ENCODE measurements at regions not wholly inside any gene's neighbourhood (a gene's known extent, or its start where the extent isn't known, plus 50 kb on each side); places are given as distances from the start of the nearest gene placed in this dataset.

- Histone ChIP-seq H3K4me1 (ENCODE audit: control insufficient read depth in 2 of 2, insufficient read depth in 2 of 2, low read length in 2 of 2) (no peaks in the 10 kb centered on the region), H3K27me3 (ENCODE audit: control insufficient read depth in 2 of 2, insufficient read depth in 2 of 2, low read length in 2 of 2) (no peaks in the 10 kb centered on the region), H3K4me3 (ENCODE audit: low read length) (no peak overlapping the region), H3K27ac (ENCODE audit: low read depth, low read length) (no peak overlapping the region), H3K36me3 (ENCODE audit: control insufficient read depth in 2 of 3, insufficient read depth in 3 of 3, low read length in 3 of 3) (no peaks in the 10 kb centered on the region), H3K9me3 (ENCODE audit: control insufficient read depth in 2 of 3, low read length in 3 of 3) (no peaks in the 10 kb centered on the region)
- Mint-ChIP-seq H3K4me1 (no peaks in the 10 kb centered on the region), H3K27ac (no peak overlapping the region), H3K27me3 (peaks cover 15 to 37% (median 26%) of the 10 kb centered on the region in 5 donors), H3K36me3 (no peaks in the 10 kb centered on the region), H3K4me3 (no peak overlapping the region), H3K9me3 (no peaks in the 10 kb centered on the region)
- POLR2A ChIA-PET, result interaction anchor here (0.6 kb wide), 1 partner anchor 14 kb away, joined by 4 read pairs; no protein-coding TSS in a partner anchor
- CTCF ChIA-PET, result no interaction called here
- ATAC-seq (no peak), DNase-seq (no peak)
- intact Hi-C loops (cut with micrococcal nuclease), result no loop called here
Measured at GRCh38 chr4:185071236-185071811, 53.0 kb downstream of the HELT start.

GRCh38 chr4:185079271-185079905 is 61.1 kb downstream of the HELT start:
- H3K4me3 ChIP-seq (ENCODE audit: low read length), result no peak overlapping the region
- CTCF ChIA-PET, result interaction anchor here (0.6 kb wide), 1 partner anchor 20 kb away, joined by 5 read pairs; no protein-coding TSS in a partner anchor
- no peaks in the 10 kb centered on the region for H3K36me3 ChIP-seq (ENCODE audit: control insufficient read depth in 2 of 3, insufficient read depth in 3 of 3, low read length in 3 of 3)
- intact Hi-C loops (cut with micrococcal nuclease), result no loop called here
- Mint-ChIP-seq H3K27ac (no peak overlapping the region), H3K27me3 (peaks cover 8 to 41% (median 18%) of the 10 kb centered on the region in 5 donors), H3K4me1 (no peaks in the 10 kb centered on the region), H3K36me3 (no peaks in the 10 kb centered on the region), H3K4me3 (no peak overlapping the region), H3K9me3 (no peaks in the 10 kb centered on the region)
- POLR2A ChIA-PET, result no interaction called here
- DNase-seq, result no peak
- no peak overlapping the region for H3K27ac ChIP-seq (ENCODE audit: low read depth, low read length)
- no peak for ATAC-seq
- H3K9me3 ChIP-seq (ENCODE audit: control insufficient read depth in 2 of 3, low read length in 3 of 3), result no peaks in the 10 kb centered on the region
- H3K4me1 ChIP-seq (ENCODE audit: control insufficient read depth in 2 of 2, insufficient read depth in 2 of 2, low read length in 2 of 2), result no peaks in the 10 kb centered on the region
- H3K27me3 ChIP-seq (ENCODE audit: control insufficient read depth in 2 of 2, insufficient read depth in 2 of 2, low read length in 2 of 2), result no peaks in the 10 kb centered on the region

- ChIA-PET POLR2A (no interaction called here), CTCF (no interaction called here)
- Histone ChIP-seq H3K27ac (ENCODE audit: low read depth, low read length) (no peak overlapping the region), H3K36me3 (ENCODE audit: control insufficient read depth in 2 of 3, insufficient read depth in 3 of 3, low read length in 3 of 3) (no peaks in the 10 kb centered on the region), H3K4me3 (ENCODE audit: low read length) (no peak overlapping the region), H3K27me3 (ENCODE audit: control insufficient read depth in 2 of 2, insufficient read depth in 2 of 2, low read length in 2 of 2) (no peaks in the 10 kb centered on the region), H3K4me1 (ENCODE audit: control insufficient read depth in 2 of 2, insufficient read depth in 2 of 2, low read length in 2 of 2) (no peaks in the 10 kb centered on the region), H3K9me3 (ENCODE audit: control insufficient read depth in 2 of 3, low read length in 3 of 3) (no peaks in the 10 kb centered on the region)
- Mint-ChIP-seq H3K4me1 (no peaks in the 10 kb centered on the region), H3K9me3 (no peaks in the 10 kb centered on the region), H3K27me3 (peaks cover 0 to 44% (median 12%) of the 10 kb centered on the region in 5 donors), H3K36me3 (no peaks in the 10 kb centered on the region), H3K4me3 (no peak overlapping the region), H3K27ac (no peak overlapping the region)
- no peak for ATAC-seq
- intact Hi-C loops (cut with micrococcal nuclease), result no loop called here
- DNase-seq, result no peak
Measured at GRCh38 chr4:185080545-185080944, 62.3 kb downstream of the HELT start.

- CTCF ChIA-PET, result interaction anchor here (1.0 kb wide), 1 partner anchor 53 kb away, joined by 3 read pairs; no protein-coding TSS in a partner anchor
- Histone ChIP-seq H3K27ac (ENCODE audit: low read depth, low read length) (no peak overlapping the region), H3K4me3 (ENCODE audit: low read length) (no peak overlapping the region), H3K36me3 (ENCODE audit: control insufficient read depth in 2 of 3, insufficient read depth in 3 of 3, low read length in 3 of 3) (no peaks in the 10 kb centered on the region), H3K9me3 (ENCODE audit: control insufficient read depth in 2 of 3, low read length in 3 of 3) (no peaks in the 10 kb centered on the region), H3K4me1 (ENCODE audit: control insufficient read depth in 2 of 2, insufficient read depth in 2 of 2, low read length in 2 of 2) (no peaks in the 10 kb centered on the region), H3K27me3 (ENCODE audit: control insufficient read depth in 2 of 2, insufficient read depth in 2 of 2, low read length in 2 of 2) (no peaks in the 10 kb centered on the region)
- Mint-ChIP-seq H3K4me3 (no peak overlapping the region), H3K4me1 (peaks cover 0 to 2% (median 0%) of the 10 kb centered on the region in 7 donors), H3K36me3 (no peaks in the 10 kb centered on the region), H3K9me3 (peaks cover 0 to 1% (median 0%) of the 10 kb centered on the region in 11 donors), H3K27me3 (peaks cover 0 to 41% (median 12%) of the 10 kb centered on the region in 5 donors), H3K27ac (no peak overlapping the region)
- DNase-seq (no peak), ATAC-seq (no peak)
- POLR2A ChIA-PET, result no interaction called here
- intact Hi-C loops (cut with micrococcal nuclease), result no loop called here
Measured at GRCh38 chr4:185082561-185082960, 60.5 kb upstream of the SLC25A4 start.

GRCh38 chr4:185086053-185086452 is 57.0 kb upstream of the SLC25A4 start:
- Mint-ChIP-seq H3K9me3 (peaks cover 0 to 1% (median 0%) of the 10 kb centered on the region in 11 donors), H3K27ac (no peak overlapping the region), H3K27me3 (peaks cover 6 to 37% (median 15%) of the 10 kb centered on the region in 5 donors), H3K4me3 (no peak overlapping the region), H3K36me3 (no peaks in the 10 kb centered on the region), H3K4me1 (peaks cover 0 to 2% (median 0%) of the 10 kb centered on the region in 7 donors)
- H3K27ac ChIP-seq (ENCODE audit: low read depth, low read length), result no peak overlapping the region
- H3K36me3 ChIP-seq (ENCODE audit: control insufficient read depth in 2 of 3, insufficient read depth in 3 of 3, low read length in 3 of 3), result no peaks in the 10 kb centered on the region
- H3K27me3 ChIP-seq (ENCODE audit: control insufficient read depth in 2 of 2, insufficient read depth in 2 of 2, low read length in 2 of 2), result no peaks in the 10 kb centered on the region
- DNase-seq (no peak), ATAC-seq (no peak)
- CTCF ChIA-PET, result interaction anchor here (0.7 kb wide), 1 partner anchor 382 kb away, joined by 4 read pairs; no protein-coding TSS in a partner anchor
- POLR2A ChIA-PET, result no interaction called here
- no peak overlapping the region for H3K4me3 ChIP-seq (ENCODE audit: low read length)
- no peaks in the 10 kb centered on the region for H3K9me3 ChIP-seq (ENCODE audit: control insufficient read depth in 2 of 3, low read length in 3 of 3)
- H3K4me1 ChIP-seq (ENCODE audit: control insufficient read depth in 2 of 2, insufficient read depth in 2 of 2, low read length in 2 of 2), result no peaks in the 10 kb centered on the region
- intact Hi-C loops (cut with micrococcal nuclease), result no loop called here

- no peak for ATAC-seq
- CTCF ChIA-PET, result no interaction called here
- H3K27me3 ChIP-seq (ENCODE audit: control insufficient read depth in 2 of 2, insufficient read depth in 2 of 2, low read length in 2 of 2), result no peaks in the 10 kb centered on the region
Measured at GRCh38 chr4:185088899-185089298, 54.2 kb upstream of the SLC25A4 start.

GRCh38 chr4:185090592-185090991 is 52.5 kb upstream of the SLC25A4 start:
- H3K4me3 ChIP-seq (ENCODE audit: low read length), result no peak overlapping the region
- Mint-ChIP-seq H3K27me3 (peaks cover 17 to 37% (median 24%) of the 10 kb centered on the region in 5 donors), H3K36me3 (no peaks in the 10 kb centered on the region), H3K4me1 (peaks cover 0 to 2% (median 0%) of the 10 kb centered on the region in 7 donors), H3K9me3 (peaks cover 0 to 1% (median 0%) of the 10 kb centered on the region in 11 donors), H3K4me3 (no peak overlapping the region), H3K27ac (no peak overlapping the region)
- H3K27me3 ChIP-seq (ENCODE audit: control insufficient read depth in 2 of 2, insufficient read depth in 2 of 2, low read length in 2 of 2), result no peaks in the 10 kb centered on the region
- ChIA-PET CTCF (interaction anchor here (0.8 kb wide), 1 partner anchor 229 kb away, joined by 4 read pairs; no protein-coding TSS in a partner anchor), POLR2A (no interaction called here)
- no peaks in the 10 kb centered on the region for H3K4me1 ChIP-seq (ENCODE audit: control insufficient read depth in 2 of 2, insufficient read depth in 2 of 2, low read length in 2 of 2)
- DNase-seq (no peak), ATAC-seq (no peak)
- intact Hi-C loops (cut with micrococcal nuclease), result no loop called here
- no peak overlapping the region for H3K27ac ChIP-seq (ENCODE audit: low read depth, low read length)
- no peaks in the 10 kb centered on the region for H3K9me3 ChIP-seq (ENCODE audit: control insufficient read depth in 2 of 3, low read length in 3 of 3)
- H3K36me3 ChIP-seq (ENCODE audit: control insufficient read depth in 2 of 3, insufficient read depth in 3 of 3, low read length in 3 of 3), result no peaks in the 10 kb centered on the region

More at GRCh38 chr4:185088899-185089298, 54.2 kb upstream of the SLC25A4 start:
- intact Hi-C loops (cut with micrococcal nuclease), result no loop called here
- Mint-ChIP-seq H3K36me3 (no peaks in the 10 kb centered on the region), H3K4me1 (peaks cover 0 to 2% (median 0%) of the 10 kb centered on the region in 7 donors), H3K27me3 (peaks cover 17 to 38% (median 23%) of the 10 kb centered on the region in 5 donors), H3K27ac (no peak overlapping the region), H3K9me3 (peaks cover 0 to 1% (median 0%) of the 10 kb centered on the region in 11 donors), H3K4me3 (no peak overlapping the region)
- no peak overlapping the region for H3K27ac ChIP-seq (ENCODE audit: low read depth, low read length)
- no peak overlapping the region for H3K4me3 ChIP-seq (ENCODE audit: low read length)
- H3K4me1 ChIP-seq (ENCODE audit: control insufficient read depth in 2 of 2, insufficient read depth in 2 of 2, low read length in 2 of 2), result no peaks in the 10 kb centered on the region
- POLR2A ChIA-PET, result no interaction called here
- H3K36me3 ChIP-seq (ENCODE audit: control insufficient read depth in 2 of 3, insufficient read depth in 3 of 3, low read length in 3 of 3), result no peaks in the 10 kb centered on the region
- no peak for DNase-seq
- no peaks in the 10 kb centered on the region for H3K9me3 ChIP-seq (ENCODE audit: control insufficient read depth in 2 of 3, low read length in 3 of 3)

Data from naive thymus-derived CD4-positive, alpha-beta T cell (primary cell).